ENCODE measurements at regions not wholly inside any gene's neighbourhood (a gene's known extent, or its start where the extent isn't known, plus 50 kb on each side); places are given as distances from the start of the nearest gene placed in this dataset.

GRCh38 chr20:19940988-19941460 is 76.1 kb upstream of the NAA20 start:
- DNase-seq, result no peak
- Histone ChIP-seq H3K9me3 (no peaks in the 10 kb centered on the region), H3K36me3 (no peaks in the 10 kb centered on the region), H3K27ac (no peak overlapping the region), H3K4me3 (no peak overlapping the region), H3K9ac (ENCODE audit: low read depth in 2 of 2, low read length in 2 of 2) (no peak overlapping the region), H3K4me1 (peaks cover 8% of the 10 kb centered on the region), H3K27me3 (no peaks in the 10 kb centered on the region)
- TF ChIP-seq, protein P1, sequence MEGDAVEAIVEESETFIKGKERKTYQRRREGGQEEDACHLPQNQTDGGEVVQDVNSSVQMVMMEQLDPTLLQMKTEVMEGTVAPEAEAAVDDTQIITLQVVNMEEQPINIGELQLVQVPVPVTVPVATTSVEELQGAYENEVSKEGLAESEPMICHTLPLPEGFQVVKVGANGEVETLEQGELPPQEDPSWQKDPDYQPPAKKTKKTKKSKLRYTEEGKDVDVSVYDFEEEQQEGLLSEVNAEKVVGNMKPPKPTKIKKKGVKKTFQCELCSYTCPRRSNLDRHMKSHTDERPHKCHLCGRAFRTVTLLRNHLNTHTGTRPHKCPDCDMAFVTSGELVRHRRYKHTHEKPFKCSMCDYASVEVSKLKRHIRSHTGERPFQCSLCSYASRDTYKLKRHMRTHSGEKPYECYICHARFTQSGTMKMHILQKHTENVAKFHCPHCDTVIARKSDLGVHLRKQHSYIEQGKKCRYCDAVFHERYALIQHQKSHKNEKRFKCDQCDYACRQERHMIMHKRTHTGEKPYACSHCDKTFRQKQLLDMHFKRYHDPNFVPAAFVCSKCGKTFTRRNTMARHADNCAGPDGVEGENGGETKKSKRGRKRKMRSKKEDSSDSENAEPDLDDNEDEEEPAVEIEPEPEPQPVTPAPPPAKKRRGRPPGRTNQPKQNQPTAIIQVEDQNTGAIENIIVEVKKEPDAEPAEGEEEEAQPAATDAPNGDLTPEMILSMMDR (IDR thresholded peaks at IDR 0.05), result no peak
- intact Hi-C loops (cut with DNase I), result no loop called here

- Histone ChIP-seq H3K9me3 (no peaks in the 10 kb centered on the region), H3K9ac (ENCODE audit: low read depth in 2 of 2, low read length in 2 of 2) (no peak overlapping the region), H3K4me3 (no peak overlapping the region), H3K4me1 (peaks cover 11% of the 10 kb centered on the region), H3K27ac (peak overlapping the region; percentile 35), H3K36me3 (no peaks in the 10 kb centered on the region), H3K27me3 (no peaks in the 10 kb centered on the region)
- TF ChIP-seq, protein P1 (IDR thresholded peaks at IDR 0.05), result no peak
- intact Hi-C loops (cut with DNase I), result no loop called here
- DNase-seq, result no peak
These were observed 74.6 kb upstream of the NAA20 start for GRCh38 chr20:19942611-19943010.

GRCh38 chr20:19943061-19943521 is 74.1 kb upstream of the NAA20 start:
- no peak overlapping the region for H3K9ac ChIP-seq (ENCODE audit: low read depth in 2 of 2, low read length in 2 of 2)
- H3K4me1 ChIP-seq, result peaks cover 11% of the 10 kb centered on the region
- no peaks in the 10 kb centered on the region for H3K36me3 ChIP-seq
- no peak overlapping the region for H3K4me3 ChIP-seq
- H3K9me3 ChIP-seq, result no peaks in the 10 kb centered on the region
- no peak for DNase-seq
- intact Hi-C loops (cut with DNase I), result no loop called here
- peak overlapping the region; percentile 35 for H3K27ac ChIP-seq
- TF ChIP-seq, protein P1 (IDR thresholded peaks at IDR 0.05), result no peak
- no peaks in the 10 kb centered on the region for H3K27me3 ChIP-seq

- intact Hi-C loops (cut with DNase I), result no loop called here
- TF ChIP-seq, protein P1 (IDR thresholded peaks at IDR 0.05), result no peak
- DNase-seq, result no peak
- Histone ChIP-seq H3K27ac (peak overlapping the region; percentile 2), H3K4me1 (peaks cover 11% of the 10 kb centered on the region), H3K36me3 (peaks cover 5% of the 10 kb centered on the region), H3K9ac (ENCODE audit: low read depth in 2 of 2, low read length in 2 of 2) (no peak overlapping the region), H3K9me3 (no peaks in the 10 kb centered on the region), H3K4me3 (no peak overlapping the region), H3K27me3 (no peaks in the 10 kb centered on the region)
These were observed 72.2 kb upstream of the NAA20 start for GRCh38 chr20:19944772-19945459.

DNA sequence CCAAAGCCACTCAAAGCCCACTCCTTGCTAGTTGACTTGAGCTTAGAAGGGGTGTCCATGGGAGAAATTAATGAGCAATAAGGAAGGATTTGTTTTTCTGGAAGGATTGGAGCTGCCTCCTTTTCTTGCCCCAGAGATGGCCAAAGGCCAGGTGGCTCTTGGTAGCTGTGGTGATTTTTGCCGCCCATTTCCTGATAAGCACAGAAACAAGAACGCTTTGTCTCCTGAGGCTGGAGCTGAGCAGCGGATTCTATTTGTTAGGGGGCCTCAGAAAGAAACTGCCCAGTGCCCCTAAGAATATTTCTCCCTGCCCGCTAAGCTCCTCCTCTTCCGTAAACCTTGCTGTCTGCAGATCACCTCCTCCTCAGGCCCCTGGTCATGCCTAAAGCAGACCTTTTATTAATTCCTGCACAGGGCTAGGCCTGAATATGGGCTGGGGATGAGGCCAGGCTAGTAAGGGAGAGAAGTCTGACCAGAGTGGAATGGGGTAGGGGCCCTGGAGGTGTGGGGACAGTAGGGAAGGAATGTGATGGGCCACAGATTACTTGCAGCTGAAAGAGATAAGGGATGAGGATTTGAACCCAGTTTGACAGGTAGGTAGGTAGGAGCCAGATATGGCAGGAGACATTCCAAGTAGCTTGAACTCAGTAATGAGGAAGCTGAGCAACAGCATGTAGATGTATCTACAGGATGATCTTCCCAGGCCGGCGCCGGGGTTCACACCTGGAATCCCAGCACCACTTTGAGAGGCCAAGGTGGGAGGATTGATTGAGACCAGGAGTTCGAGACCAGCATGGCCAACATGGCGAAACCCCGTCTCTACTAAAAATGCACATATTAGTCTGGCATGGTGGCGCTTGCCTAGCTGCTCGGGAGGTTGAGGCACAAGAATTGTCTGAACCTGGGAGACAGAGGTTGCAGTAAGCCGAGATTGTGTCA is 71.2 kb upstream of the NAA20 start:
- H3K27ac ChIP-seq, result peak overlapping the region; percentile 2
- H3K4me3 ChIP-seq, result no peak overlapping the region
- peaks cover 5% of the 10 kb centered on the region for H3K36me3 ChIP-seq
- H3K4me1 ChIP-seq, result peaks cover 11% of the 10 kb centered on the region
- no peaks in the 10 kb centered on the region for H3K27me3 ChIP-seq
- peak overlapping the region in 1 of 2 donors; percentile 26 for H3K9ac ChIP-seq (ENCODE audit: low read depth in 2 of 2, low read length in 2 of 2)
- H3K9me3 ChIP-seq, result no peaks in the 10 kb centered on the region
- DNase-seq, result peak; percentile 68
- intact Hi-C loops (cut with DNase I), result no loop called here
- TF ChIP-seq, protein P1 (IDR thresholded peaks at IDR 0.05), result no peak

All from colonic mucosa (tissue), 4 donors.